ENCODE measurements at regions not wholly inside any gene's neighbourhood (a gene's known extent, or its start where the extent isn't known, plus 50 kb on each side); places are given as distances from the start of the nearest gene placed in this dataset.

- H3K36me3 ChIP-seq (ENCODE audit: insufficient read depth, low read length, poor library complexity, severe bottlenecking), result no peaks in the 10 kb centered on the region
- H3K4me3 ChIP-seq (ENCODE audit: low read depth, low read length, poor library complexity, severe bottlenecking), result no peak overlapping the region
- ChIA-PET POLR2A (ENCODE audit: low non-redundant PET) (no interaction called here), CTCF (no interaction called here)
- intact Hi-C loops (cut with micrococcal nuclease; ENCODE audit: unreplicated experiment), result no loop called here
- H3K4me1 ChIP-seq (ENCODE audit: insufficient read depth, low read length, poor library complexity, severe bottlenecking), result no peaks in the 10 kb centered on the region
- TF ChIP-seq EZH2 (IDR thresholded peaks at IDR 0.05; ENCODE audit: borderline replicate concordance, low read depth, low read length, poor library complexity, severe bottlenecking) (no peak), CTCF (conservative IDR thresholded peaks at IDR 0.05; ENCODE audit: low read depth, low read length) (no peak)
- H3K9me3 ChIP-seq (ENCODE audit: low read depth, low read length, poor library complexity, severe bottlenecking), result peaks cover 37% of the 10 kb centered on the region
- no TSS peak for BruUV-seq (replicated peaks)
- H3K27me3 ChIP-seq (replicated peaks; ENCODE audit: insufficient read depth, low read depth, low read length, poor library complexity), result no peaks in the 10 kb centered on the region
- no peak overlapping the region for H3K27ac ChIP-seq (ENCODE audit: low read depth, low read length, poor library complexity, severe bottlenecking)
- DNase-seq (ENCODE audit: low spot score), result no peak
These were observed 820.4 kb downstream of the GALR1 start for GRCh38 chr18:78069784-78070664.

DNA sequence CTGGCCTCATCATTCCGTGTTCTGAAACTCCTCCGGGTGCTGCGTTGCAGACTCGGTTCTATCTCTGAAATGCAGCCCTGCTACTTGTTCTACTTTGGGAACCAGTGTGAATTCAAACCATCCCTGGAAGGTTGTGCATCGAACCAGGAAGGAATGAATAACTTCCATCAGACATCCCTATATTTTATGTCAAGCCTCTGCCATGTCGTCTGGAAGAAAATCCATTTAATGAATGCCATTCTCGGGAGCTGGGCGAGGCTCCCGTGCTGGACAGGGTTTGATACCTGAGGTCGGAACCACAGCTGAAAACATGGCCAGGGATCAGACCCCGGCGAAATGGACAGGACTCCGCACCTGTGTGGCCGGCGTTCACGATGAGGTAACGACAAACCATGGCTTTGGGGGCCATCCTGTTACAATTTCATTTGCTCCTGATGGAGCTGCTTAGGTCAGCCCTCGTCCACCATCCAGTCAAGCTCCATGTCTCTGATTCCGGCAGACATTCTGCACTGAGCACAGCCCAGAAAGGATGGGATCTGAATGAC, 821.6 kb downstream of the GALR1 start:
- intact Hi-C loops (cut with micrococcal nuclease; ENCODE audit: unreplicated experiment), result no loop called here
- no TSS peak for BruUV-seq (replicated peaks)
- CTCF ChIA-PET, result no interaction called here
- TF ChIP-seq EZH2 (IDR thresholded peaks at IDR 0.05; ENCODE audit: borderline replicate concordance, low read depth, low read length, poor library complexity, severe bottlenecking), result no peak
- H3K9me3 ChIP-seq (ENCODE audit: low read depth, low read length, poor library complexity, severe bottlenecking), result peaks cover 28% of the 10 kb centered on the region
- no peak for DNase-seq (ENCODE audit: low spot score)
- H3K4me1 ChIP-seq (ENCODE audit: insufficient read depth, low read length, poor library complexity, severe bottlenecking), result no peaks in the 10 kb centered on the region
- H3K27me3 ChIP-seq (replicated peaks; ENCODE audit: insufficient read depth, low read depth, low read length, poor library complexity), result no peaks in the 10 kb centered on the region
- no peak overlapping the region for H3K27ac ChIP-seq (ENCODE audit: low read depth, low read length, poor library complexity, severe bottlenecking)
- POLR2A ChIA-PET (ENCODE audit: low non-redundant PET), result no interaction called here
- H3K36me3 ChIP-seq (ENCODE audit: insufficient read depth, low read length, poor library complexity, severe bottlenecking), result no peaks in the 10 kb centered on the region
- H3K4me3 ChIP-seq (ENCODE audit: low read depth, low read length, poor library complexity, severe bottlenecking), result no peak overlapping the region

GRCh38 chr18:78071776-78072175, 822.1 kb downstream of the GALR1 start:
- Histone ChIP-seq H3K27me3 (replicated peaks; ENCODE audit: insufficient read depth, low read depth, low read length, poor library complexity) (no peaks in the 10 kb centered on the region), H3K4me3 (ENCODE audit: low read depth, low read length, poor library complexity, severe bottlenecking) (no peak overlapping the region), H3K9me3 (ENCODE audit: low read depth, low read length, poor library complexity, severe bottlenecking) (peaks cover 31% of the 10 kb centered on the region), H3K36me3 (ENCODE audit: insufficient read depth, low read length, poor library complexity, severe bottlenecking) (no peaks in the 10 kb centered on the region), H3K4me1 (ENCODE audit: insufficient read depth, low read length, poor library complexity, severe bottlenecking) (no peaks in the 10 kb centered on the region), H3K27ac (ENCODE audit: low read depth, low read length, poor library complexity, severe bottlenecking) (no peak overlapping the region)
- intact Hi-C loops (cut with micrococcal nuclease; ENCODE audit: unreplicated experiment), result no loop called here
- ChIA-PET POLR2A (ENCODE audit: low non-redundant PET) (no interaction called here), CTCF (no interaction called here)
- TF ChIP-seq CTCF (conservative IDR thresholded peaks at IDR 0.05; ENCODE audit: low read depth, low read length) (no peak), EZH2 (IDR thresholded peaks at IDR 0.05; ENCODE audit: borderline replicate concordance, low read depth, low read length, poor library complexity, severe bottlenecking) (no peak)
- no peak for DNase-seq (ENCODE audit: low spot score)
- BruUV-seq (replicated peaks), result no TSS peak
